DLD1 (cell line): ENCODE measurements at regions not wholly inside any gene's neighbourhood (a gene's known extent, or its start where the extent isn't known, plus 50 kb on each side); places are given as distances from the start of the nearest gene placed in this dataset.

Experiments used
- in situ Hi-C: cut with HindIII; loops from 2 replicates; pipeline ENCODE4 v1.10.0; 2017; ENCODE audit warnings: low sequenced_read_pairs

DNA sequence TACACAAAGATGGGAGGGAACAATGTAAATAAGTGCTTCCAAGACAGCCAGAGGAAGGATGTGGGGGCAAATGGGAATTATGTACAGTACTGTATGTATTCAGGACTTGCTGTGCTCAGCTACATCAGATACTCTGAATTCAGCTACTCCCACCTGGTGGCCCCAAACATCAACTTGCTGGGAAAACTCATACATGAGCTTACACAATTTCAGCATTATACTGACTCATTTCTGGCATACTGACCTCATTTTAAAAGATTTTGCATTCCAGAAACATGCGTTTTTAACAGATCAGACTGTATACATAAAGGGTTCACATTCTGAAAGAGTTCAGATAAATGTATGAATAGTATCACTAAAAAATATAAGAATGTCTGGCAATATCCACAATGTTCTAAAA lies 59.7 kb downstream of the GPX5 start:
- in situ Hi-C loops = no loop called here

DNA sequence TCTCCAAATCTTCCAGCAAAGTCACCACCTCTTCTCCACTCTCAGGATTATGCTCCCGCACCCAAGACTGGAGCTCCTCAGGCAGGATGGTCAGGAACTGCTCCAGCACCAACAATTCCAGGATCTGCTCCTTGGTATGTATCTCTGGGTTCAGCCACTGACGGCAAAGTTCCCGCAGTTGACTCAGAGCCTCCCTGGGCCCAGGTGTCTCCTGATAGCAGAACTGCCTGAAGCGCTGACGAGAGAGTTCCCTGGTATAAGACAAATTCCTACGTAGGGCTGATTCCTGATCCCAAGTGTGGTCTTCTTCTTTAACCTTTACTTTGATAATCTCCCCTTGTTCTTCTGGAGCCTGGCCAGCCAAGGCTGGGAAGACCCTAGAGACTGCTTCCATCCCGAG lies 60.6 kb downstream of the GPX5 start:
- in situ Hi-C loops = no loop called here

DNA sequence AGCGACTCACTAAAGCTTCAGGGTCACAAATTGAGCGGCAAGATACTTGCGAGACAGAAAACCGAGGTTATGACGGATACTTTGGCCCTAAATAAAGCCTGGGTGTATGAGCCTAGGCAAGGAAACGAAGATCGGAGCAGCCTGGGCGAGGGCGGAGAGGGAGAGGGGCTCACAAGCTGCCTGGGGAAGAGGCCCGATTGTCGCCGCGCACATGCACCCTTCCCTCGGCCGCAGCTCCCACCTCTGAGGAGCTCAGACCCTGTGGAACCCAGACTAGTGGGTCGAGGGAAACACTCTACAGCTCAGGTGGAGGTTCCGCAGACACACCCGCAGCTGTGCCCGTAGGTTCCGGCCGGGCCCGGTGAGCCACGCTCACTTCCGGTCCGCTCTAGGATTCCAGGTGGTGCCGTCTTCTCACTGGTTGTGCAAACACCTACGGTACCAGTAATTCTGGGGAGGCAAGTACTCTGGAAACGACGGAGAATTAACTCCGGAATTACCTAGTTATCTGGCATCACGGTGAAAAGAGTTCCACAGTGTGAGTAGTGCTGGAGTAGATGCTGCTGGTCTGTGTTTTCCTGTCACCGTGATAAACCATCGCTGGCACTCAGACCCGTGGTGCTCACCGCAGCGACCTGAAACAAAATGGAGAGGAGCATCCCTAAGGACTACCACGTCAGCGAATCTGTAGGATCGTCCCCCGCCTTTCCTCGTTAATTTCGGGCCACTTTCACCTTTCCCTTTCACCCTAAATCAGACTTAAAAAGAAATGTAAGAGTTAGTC lies 61.5 kb downstream of the GPX5 start:
- in situ Hi-C loops = no loop called here

DNA sequence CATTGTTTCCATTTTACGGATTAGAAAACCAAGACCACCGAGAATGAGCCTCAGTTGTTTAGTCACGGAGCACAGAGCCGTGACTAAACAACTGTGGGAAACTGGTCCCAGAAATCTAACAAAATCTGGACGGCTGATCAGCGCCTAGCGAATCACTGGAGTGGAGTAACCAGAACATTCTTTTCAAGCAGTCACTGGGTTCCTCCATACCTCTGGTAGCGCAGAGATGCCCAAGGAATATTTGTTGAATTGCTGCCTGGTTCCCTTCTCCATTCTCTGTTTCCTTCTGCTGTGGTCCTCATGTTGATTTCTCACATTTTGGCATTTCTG lies 62.0 kb downstream of the GPX5 start:
- in situ Hi-C loops = no loop called here

DNA sequence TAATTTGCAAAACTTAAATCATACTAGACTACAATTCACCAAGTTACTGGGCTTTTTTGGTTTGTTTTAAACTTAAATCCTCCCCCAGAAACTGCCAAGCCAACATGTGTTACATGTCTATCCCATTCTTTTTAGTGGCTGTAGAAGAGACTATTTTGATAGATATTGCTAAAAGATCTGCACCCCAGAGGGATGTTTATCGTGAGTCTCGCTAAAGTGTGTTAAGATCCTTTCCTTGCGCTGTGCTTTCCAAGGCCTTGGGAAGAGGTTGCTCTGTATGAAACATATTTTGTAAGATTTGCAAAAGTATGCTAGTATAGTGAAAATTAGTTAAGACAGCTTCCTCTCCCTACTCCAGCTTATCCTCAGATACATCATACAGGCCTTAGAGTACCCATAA lies 63.0 kb downstream of the GPX5 start:
- in situ Hi-C loops = no loop called here

DNA sequence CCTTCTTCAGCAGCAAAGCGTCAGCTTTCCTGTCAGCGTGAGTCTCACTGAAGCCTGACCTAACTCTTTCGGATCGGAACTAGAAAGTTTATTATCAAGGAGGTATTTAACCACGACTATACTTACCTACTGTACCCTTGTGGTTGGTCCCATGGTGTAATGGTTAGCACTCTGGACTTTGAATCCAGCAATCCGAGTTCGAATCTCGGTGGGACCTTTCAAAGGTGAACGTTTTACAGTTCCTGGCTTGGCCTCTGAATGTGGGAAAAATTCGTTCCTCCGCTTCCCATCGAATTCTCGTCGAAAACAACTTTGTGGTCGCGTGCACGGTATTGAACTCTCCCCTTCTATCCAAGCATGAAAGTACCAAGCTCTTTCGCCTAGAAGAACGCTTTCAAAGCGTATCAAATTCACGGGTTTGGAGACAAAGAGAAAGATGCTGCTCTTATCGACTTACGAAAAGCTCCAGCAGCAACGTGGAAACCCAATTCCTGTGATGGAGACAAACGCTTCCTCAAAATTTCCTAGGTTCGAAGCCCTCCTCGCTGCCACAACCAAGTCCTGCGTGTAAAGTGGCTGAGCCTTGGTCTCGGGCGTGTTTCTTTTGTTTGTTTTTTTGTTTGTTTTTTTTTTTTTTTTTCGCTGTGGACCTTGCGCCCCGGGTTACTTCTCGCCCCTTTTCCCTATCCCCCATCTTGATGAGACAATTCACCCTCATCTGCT lies 63.7 kb downstream of the GPX5 start:
- in situ Hi-C loops = no loop called here

DNA sequence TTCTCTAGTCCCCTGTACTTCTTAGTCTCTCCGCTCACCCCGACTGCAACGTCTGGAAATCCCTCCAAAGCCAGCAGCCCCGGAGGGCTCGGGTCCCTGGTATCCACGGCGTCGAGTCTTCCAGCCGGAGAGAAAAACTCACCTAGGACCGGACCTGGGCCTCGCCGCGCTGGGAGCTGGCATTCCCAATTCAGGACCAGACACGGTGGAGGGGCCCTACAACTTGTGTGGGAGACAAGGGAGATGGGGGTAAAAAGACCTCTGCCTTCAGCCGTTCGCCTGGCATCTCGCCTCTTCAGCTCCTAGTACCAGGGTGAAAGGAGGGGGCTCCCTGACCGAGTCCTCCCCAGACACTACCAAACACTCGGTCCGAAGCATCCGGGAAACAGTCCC lies 64.3 kb downstream of the GPX5 start:
- in situ Hi-C loops = no loop called here

DNA sequence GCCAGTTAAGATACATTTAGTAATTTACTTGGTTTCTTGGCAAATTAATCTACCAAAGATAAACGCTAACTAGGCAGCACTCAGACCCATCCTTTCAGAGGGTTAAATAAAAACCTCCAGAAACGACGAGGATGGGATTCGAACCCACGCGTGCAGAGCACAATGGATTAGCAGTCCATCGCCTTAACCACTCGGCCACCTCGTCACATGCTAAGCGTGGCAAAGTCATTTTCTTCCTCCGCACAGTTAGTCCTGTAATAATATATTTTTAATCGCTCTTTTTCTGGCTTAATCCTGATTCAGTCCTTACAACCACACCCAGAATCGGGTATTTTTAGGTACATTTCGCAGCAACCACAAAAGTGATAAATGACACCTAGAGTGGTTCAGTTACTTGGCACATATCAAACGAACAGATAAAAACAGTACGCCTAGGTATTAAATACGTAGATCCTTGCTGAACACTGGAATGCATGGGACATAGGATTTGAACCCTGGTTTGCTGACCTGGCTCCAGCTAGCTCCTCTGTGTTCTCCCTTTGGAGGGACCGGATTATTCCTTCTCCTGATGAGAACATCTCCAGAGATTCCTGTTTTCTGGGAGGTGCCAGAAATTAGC lies 71.6 kb downstream of the GPX5 start:
- in situ Hi-C loops = no loop called here

DNA sequence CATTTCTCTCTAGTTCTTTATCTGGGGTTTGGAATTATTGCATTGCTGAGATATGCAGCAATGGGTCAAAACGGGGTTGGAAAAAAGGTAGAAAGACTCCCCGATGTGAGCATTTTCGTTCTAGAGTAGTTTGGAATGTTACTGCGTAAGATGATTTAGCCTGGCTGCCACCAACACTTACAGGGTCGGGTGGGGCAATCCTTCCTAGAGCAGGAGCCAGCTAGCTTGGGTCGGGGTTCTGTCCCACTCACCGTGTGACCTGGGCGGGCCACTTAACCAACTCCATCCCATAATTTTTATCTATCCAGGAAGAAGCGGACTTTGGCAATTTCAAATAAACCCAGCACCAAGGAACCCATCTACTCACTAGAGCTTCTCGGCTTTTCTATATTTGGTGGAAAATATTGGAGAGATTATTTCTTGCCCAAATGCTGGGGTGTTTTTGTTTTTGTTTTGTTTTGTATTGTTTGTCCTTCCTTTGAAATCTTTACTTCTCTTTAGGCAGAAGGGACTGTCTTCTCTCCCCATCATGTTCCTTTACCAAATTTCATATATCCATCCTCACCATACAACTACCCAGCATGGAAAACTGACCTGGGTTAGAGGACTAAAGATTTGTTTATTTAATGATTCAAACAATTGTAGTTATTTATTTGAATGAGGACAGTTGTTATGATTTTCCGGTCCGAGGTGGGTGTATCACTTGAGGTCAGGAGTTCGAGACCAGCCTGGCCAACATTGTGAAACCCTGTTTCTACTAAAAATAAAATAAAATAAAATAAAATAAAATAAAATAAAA lies 72.4 kb downstream of the GPX5 start:
- in situ Hi-C loops = no loop called here

DNA sequence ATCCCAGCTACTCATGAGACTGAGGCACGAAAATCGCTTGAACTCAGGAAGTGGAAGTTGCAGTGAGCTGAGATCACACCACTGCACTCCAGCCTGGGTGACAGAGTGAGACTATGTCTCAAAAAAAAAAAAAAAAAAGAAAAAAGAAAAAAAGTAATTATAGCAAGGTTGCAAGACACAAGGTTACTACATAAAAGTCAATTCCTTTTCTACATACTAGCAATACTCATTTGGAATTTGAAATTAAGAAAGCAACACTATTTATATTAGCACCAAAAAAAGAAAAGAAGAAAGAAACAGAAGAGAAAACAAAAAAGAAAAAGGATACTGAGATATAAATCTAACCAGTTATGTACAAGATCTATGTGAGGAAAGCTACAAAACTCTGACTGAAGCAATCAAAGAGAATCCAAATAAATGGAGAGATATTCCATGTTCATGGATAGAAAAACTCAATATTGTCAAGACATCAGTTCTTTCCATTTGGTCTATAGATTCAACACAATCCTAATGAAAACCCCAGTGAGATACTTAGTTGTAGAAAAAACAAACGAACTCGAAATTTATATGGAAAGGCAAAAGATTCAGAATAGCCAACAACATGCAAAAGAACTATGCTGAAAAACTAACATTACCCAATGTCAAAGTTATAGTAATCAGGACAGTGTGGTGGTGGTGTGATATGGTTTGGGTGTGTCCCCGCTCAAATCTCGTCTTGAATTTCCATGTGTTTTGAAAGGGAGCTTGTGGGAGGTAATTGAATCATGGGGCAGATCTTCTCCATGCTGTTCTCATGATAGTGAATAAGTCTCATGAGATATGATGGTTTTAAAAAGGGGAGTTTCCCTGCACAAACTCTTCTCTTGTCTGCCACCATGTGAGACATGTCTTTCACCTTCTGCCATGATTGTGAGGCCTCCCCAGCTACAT lies 73.3 kb downstream of the GPX5 start:
- in situ Hi-C loops = no loop called here

DNA sequence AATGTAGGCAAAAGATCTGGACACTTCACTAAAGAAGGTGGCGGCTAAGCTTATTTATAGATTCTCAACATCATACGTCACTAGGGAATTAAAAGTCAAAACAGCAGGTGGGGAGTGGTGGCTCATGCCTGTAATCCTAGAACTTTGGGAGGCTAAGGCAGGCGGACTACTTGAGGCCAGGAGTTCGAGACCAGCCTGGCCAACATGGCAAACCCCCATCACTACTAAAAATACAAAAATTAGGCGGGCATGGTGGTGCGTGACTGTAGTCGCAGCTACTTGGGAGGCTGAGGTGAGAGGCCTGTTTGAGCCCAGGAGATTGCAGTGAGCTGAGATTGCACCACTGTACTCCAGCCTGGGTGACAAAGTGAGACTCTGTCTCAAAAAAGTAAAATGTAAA lies 74.6 kb downstream of the GPX5 start:
- in situ Hi-C loops = no loop called here

DNA sequence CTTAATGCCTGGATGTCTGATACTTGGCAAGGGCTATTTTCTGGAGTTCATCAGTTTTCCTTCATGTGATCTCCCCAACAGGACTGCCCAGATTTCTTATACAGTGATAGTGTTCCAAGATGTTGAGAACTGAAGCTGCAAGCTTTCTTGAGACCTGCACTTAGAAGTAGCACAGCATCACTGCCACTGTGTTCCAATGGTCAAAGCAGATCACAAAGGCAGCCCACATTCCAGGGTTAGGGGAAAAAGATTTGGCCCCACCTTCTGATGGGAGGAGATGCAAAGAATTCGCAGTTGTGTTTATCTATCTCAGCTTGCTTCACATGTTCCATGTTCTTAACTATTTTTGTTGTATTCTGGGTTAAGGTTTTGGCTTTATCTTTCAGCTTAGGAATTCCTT lies 78.2 kb downstream of the GPX5 start:
- in situ Hi-C loops = no loop called here

DNA sequence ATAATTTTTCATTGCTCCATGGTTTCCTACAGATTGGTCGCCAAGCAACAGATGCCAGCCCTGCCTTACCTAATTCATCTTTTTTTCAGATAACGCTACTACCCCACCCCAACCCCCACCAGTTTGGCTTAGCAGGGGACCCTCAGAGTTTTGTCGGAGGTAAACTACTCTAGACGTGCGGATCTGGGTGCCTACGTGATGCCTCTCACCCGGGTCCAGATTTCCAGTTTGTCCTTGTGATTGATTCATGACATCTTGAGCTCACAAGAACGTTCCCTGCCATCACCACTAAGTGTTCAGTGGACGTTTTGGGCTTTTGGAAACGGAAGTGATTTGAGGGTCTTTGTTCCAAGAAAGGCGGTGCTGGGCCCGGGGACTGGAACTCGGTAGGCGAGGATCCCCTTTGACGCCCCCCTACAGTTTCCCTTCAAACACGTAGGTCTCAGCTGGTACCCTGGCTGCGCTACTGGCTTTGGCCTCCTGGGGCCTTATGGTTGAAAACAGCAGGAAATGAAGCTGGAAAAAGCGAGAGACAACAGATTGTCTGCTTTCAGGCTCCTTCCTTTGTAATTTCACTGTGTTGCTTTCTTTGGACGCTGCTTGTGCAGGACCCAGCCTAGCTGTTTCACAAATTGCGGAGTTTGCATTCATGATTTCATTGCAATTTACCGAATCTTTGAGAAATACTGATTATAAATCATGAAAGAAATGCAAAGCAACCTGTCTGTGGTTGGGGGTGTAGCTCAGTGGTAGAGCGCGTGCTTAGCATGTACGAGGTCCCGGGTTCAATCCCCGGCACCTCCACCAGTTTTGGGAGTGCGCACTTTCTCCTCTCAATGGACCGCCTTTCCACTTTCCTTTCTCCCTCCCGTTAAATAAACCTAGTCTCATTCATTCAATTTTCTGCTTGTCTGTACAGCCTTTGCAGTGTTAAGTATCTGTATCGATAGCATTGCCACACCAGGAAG lies 81.0 kb downstream of the GPX5 start:
- in situ Hi-C loops = no loop called here

DNA sequence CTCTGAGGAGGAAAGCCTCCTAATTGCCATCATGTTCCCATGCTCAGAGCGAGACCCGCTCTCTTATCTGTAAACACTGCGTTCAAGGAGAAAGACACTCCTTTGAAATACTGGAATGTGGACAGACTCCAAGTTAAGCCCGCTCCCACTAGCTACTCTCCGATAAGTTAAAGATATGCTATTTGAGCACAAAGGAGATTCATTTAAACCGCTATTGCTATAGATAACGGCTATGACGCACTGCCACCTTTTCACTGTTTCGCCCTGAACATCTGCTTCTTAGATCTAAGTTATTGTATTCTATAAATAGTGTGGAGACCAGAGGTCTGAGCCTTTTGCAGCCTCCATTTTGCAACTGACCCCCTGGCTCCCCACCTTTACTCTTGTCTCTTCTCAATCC lies 82.3 kb downstream of the GPX5 start:
- in situ Hi-C loops = no loop called here

DNA sequence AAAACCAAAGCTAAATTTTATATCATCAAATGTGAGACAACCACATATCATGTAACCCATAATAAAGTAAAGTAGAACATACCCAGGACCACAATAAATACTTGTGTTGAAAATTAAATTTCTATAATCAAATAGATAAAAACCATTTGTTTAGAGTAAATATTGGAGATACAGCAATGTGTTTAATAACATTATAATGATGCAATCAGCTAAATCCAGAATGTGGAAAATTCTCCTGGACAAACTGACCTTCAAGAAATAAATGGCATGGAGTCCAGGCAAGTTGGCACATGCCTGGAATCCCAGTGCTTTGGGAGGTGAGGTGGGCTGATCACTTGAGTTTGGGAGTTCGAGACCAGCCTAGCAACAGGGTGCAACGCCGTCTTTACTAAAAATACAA lies 84.0 kb downstream of the GPX5 start:
- in situ Hi-C loops = no loop called here

DNA sequence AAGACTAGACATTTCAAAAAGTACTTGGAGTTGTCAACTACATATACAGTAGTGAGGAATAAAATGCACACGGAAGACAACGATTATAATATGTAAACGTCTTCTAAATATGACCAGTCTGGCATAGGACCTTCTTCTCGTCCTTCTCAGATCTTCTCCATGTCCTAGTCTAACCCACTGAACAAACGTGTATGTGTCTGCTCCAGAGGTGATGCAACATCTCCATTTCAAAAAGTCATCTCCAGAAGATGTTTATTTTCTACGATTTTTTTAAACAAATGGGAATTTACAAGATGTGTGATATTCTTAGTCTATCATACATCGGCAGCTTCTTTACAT lies 89.9 kb downstream of the GPX5 start:
- in situ Hi-C loops = no loop called here

DNA sequence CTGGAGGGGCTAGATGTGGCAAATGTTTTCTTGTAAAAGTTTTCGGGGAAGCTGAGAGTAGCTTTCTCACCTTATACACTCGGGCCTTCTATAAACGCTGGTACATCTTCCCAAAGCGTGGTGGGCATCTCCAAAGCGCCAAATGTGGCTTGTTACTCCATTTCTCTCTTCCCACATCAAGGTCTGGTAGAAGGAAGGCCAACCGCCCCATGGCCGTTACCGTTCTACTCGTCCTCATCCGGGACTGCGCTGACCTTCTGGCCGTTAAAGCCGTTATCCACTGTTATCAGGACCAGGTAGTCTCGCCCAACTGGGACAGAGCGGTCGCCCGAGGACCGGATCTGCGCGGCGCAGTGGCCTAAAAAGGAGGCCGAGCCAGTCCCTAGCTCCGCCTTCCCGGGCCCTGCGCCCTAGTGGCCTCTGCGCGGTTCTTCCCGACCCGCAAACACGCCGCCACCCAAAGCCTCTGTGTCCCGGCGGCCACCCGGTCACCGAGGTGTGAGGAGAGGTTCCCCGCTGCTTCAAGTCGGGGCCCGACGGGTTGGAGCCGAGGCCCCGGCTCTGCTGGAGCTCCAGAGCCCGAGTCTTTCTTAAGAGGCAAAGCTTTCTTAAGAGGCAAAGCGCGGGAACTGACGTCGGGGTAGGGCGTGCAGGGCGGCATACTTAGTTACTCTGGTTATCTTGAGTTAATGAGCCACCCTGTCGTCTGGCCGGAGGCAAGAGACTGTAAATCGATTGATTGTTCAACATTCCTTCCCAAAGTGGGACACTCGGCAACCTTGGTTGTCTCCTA lies 90.5 kb downstream of the GPX5 start:
- in situ Hi-C loops = no loop called here

DNA sequence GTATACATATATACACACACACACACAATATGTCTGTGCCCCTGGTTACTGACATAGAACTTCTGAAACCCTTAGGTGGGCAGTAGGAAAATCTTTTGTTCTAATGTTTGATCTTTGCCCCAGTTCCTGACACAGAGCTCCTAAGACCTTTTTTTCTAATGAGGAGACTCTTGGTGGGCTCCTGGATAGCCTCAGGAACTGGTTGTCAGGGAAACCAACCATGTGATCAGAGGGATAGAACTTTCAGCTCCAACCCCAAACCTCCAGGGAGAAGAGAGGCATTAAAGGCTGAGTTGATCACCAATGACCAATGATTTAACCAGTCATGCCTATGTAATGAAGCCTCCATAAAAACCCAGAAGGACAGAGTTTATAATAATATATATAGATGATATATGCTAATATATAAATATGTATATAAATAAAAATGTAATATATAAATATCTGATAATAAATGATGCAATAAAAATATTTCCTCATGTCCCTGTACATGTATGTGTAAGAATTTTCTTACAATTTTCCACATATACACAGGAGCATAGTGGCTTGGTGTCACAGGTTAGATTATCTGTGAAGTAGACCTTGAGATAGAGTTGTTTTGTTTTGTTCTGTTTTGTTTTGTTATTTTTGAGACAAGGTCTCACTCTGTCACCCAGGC lies 93.3 kb downstream of the GPX5 start:
- in situ Hi-C loops = no loop called here
